GM21528 (cell line): ENCODE measurements at regions not wholly inside any gene's neighbourhood (a gene's known extent, or its start where the extent isn't known, plus 50 kb on each side); places are given as distances from the start of the nearest gene placed in this dataset.
"Not testable (repeated sequence)": the region's sequence is repeated elsewhere in the genome, so short reads cannot be mapped to it uniquely, and the experiment has no call there.

Experiments
- ATAC-seq: cut with Tn5 transposase; IDR thresholded peaks from one replicate; pipeline ENCODE4 v1.9.1; 2021; ENCODE audit warnings: mild to moderate bottlenecking, moderate library complexity; ENCODE audit not compliant: unreplicated experiment, low FRiP score

DNA sequence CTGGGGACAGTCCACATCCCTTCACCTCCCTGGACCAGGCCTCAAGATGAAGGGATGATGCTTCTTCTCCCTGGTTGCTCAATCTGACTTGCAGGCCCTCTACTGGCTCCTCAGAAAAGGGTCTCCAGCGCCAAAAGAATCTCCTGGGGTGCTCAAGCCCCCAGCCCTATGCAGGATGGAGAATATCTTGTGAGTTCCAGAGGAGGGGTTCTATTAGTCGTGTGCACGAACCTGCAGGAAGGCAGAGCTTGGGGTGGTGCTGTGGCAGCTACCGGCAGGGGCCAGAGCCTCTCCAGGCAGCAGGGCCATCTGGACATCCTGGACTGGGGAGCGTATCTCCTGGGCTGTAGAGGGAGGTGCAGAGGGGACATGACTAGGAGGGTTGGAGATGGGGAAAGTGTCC is 1339.5 kb downstream of the BRD1 start:
- no peak for ATAC-seq

DNA sequence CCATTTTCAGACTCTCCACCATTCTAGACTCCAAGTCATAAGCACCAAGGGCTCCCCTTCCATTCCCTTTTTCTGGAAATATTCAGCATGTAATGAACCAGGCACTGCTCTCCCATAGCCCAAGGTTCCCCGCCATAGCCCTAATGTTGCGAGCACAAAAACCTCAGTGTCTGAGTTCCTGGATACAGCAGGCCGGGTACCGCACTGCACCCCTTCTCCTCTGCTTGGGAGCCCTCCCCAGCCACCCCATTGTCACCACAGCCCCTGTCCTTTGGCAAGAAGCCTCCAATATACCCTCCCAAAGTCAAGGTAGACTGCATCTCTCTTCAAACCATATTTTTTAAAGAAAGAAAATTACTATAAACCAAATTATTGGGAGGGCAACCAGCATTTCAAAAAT is 1341.1 kb downstream of the BRD1 start:
- no peak for ATAC-seq

DNA sequence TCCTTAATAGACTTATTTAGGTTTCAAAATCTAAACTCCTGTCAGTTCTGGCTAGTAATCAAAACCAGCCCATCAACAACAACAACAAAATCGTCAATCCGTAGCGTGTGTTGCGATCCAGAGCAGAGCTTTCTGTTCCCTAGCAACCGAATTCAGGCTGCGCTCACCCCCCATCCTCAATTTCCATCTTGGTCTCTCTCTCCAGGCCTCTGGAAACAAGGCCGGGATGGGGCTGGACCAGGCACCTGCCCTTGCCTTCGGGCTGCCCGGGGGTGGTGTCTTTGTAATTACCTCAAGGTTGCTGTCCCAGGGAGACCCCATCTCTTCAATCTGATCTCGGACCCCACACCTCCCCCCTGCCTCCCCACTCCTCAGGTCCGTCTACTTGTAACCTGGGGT is 1341.5 kb downstream of the BRD1 start:
- ATAC-seq = no peak

DNA sequence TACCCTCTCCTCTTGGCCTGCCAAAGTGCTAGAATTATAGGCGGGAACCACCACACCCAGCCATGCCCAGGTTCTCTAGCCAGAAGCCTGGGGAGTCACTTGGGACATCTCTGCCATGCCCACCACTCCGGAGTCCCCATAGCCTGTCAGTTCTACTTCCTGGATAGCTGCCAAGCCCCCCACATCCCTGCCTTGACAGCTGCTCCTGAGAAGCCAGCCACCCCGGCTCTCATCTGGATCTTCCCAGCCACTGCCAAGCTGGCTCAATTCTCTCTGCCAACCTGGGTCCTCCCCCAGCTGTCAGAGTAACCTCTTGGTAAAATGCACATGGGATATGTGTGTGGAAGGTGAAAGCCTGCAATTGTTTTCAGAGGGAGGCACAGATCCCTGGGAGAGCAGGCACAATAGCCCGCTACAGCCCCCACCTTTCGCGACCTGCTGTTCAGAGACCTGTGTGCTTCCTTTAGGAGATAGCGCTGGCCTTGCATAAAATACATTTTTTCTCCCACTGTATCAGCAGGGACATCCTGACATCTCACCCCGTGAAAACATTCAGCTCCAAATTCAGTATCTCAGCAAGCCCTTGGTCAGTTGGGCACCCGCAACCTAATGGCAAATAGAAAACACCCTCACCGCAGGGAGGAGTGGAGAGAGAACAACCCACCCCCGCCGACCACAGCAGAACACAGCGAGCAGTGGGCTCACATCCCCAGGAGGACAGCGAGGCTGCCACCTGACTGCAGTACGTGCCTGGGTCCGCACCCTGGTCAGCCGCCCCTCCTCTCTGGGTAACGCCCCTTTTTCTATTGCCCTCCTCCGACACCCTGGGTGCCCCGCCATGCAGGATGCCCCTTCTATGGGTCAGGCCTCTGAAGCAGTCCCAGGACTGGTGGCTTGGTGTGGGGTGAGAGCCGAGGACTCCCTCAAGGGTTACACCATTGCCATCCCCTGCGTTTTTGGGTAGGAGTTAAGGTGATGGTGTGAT is 1342.2 kb downstream of the BRD1 start:
- ATAC-seq = no peak

DNA sequence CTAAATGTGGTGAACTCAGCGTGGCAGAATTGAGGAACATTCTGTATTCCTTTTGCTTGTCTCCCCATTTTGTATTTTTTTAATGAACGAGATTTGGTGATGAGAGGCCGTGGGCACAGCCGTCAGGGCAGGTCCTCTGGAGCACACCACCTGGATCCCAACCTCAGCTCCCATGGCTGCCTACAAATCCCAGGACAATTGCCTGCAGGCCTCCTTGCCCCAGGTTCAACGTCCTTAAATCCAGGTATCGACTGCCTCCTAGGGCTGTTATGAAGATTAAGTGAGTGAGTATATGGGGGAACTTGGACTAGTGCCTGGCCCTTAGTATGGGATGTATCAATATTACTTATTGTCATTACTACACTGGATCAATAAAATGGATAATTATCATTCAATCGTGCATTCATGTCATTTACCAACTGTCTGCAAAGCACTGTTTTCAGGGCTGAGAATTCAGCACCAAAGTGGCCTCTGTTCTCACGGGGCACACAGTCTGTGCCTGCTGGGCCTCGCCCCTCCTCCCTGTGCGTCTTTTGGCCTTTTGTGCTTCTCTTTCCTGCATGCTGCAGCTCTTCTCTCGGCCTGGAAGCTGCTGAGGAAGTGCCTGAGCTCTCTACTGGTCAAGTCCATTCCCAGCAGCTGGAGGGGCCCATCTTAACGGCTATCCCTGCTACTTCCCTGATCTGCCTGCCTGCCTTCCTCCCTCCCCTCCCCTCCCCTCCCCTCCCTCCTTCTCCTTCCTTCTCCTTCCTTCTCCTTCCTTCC is 1343.7 kb downstream of the BRD1 start:
- ATAC-seq = no peak

DNA sequence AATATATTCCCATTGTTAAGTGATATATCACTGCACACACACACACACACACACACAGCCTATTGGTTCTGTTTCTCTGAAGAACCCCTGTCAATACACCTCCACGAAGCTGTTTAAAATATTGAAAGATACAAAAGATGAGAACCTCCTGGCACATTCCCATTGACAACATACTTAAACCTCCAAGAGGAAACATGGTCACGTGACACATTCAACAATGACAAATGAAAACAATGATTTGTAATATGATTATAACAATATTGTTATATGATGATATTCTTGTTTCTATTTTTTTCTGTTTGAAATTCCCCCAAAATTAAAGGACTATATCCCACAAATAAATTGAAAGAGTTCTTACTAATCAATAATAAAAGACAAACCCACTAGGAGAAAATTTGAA is 1344.9 kb downstream of the BRD1 start:
- ATAC-seq = no peak

DNA sequence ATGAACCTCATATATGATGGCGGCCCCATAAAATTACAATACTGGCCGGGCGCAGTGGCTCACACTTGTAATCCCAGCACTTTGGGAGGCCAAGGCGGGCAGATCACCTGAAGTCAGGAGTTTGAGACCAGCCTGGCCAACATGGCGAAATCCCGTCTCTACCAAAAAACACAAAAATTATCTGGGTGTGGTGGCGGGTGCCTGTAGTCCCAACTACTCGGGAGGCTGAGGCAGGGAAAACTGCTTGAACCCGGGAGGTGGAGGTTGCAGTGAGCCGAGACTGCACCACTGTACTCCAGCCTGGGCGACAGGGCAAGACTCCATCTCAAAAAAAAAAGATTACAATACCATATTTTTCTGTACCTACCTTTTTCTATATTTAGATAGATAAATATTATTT is 1345.5 kb downstream of the BRD1 start:
- ATAC-seq = not testable (repeated sequence)

DNA sequence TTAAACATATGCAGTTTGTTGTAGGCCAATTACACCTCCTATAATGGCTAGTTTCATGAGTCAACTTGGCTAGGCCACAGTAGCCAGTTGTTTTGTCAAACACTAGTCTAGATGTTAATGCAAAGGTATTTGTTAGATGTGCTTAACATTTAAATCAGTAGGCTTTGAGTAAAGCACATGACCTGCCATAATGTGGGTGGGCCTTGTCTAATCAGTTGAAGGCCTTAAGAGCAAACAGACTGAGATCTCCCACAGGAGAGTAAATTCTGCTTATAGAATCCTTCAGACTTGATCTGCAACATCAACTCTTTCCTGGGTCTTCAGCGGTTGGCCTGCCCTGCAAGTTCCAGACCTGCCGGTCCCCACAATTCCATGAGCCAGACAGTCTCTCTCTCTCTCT is 1345.9 kb downstream of the BRD1 start:
- no peak for ATAC-seq

DNA sequence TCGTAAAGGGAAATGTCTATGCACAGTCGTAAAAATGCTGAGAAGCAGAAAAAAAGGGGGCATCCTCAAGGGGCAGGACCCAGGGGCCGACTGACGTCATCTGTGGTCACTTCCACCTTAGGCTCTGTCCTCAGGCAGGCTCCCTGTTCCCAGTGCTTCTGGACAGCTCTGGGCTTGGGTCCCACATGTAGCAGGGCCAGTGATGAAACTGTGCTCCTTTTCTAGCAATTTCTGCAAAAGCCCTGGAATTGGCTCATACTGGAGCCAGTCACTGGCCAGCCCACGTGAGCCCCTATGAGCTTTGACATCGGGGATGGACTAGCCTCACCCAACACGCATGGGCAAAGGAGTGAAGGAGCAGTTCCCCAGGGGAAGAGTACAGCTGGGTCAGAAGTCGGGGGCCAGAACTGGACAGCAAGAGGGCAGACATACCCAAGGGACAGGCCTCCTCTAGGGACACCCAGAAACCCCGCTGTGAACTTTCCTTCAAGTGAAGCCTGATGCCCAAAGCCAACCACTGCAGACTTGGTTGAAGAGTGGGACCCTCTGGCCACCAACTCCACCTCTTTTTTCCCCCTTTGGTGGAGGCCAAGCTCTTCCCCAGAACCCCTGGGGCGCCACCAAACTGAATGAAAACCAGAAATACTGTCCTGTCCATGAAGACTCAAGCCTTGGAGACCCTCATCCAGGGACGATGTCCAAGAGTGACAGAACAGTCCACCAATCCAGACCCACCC is 1349.0 kb downstream of the BRD1 start:
- no peak for ATAC-seq

DNA sequence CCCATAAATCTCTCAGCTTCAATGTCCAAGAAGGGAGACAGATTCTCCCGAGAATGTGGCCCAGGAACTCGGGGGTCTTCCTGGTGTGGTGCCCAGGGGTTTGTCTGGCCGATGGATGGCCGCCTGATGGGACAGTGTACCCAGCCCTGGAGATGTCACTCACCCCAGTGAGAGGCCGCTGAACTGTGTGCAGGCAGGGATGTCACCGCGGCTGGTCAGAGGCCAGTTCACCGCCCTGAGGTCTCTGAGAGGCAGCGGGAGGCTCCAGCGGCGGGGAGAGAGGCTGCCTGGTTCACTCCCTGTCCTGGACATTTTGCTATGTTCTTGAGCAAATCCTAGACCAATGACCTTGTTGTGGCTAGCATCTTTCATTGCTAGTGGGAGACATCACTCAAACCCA is 1349.5 kb downstream of the BRD1 start:
- ATAC-seq = no peak

DNA sequence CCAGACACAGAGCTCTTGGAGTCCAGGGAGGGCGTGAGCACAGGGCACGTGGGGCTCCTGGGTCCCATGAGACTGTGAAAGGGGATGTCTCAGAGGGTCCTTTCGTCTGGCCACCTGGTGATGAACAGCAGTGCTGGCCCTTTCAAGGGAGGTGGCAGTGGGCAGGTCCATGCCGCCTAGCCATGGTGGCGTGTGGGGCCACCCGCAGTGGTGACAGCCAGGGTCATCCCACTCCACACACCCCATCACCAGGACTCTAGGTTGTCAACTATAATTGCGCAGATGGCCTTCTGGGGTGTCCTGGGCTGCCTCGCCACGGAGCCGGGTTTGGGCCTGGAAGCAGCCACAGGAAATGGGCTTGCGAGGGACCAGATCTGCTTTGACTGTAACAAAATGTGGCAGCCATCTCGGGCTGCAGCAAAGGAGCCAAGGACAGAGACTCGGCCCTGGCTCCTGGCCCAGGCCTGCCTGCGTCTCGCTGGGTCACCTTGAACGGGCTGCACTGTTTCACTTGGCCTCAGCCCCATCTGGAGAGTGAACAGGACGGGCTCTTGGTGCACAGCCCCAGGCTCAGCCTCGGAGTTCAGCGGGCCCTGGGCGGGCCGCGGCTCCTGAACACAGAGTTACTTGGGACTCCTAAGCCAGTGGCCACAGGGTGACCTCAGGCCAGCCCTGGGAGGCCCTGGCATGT is 1350.5 kb downstream of the BRD1 start:
- ATAC-seq = no peak

DNA sequence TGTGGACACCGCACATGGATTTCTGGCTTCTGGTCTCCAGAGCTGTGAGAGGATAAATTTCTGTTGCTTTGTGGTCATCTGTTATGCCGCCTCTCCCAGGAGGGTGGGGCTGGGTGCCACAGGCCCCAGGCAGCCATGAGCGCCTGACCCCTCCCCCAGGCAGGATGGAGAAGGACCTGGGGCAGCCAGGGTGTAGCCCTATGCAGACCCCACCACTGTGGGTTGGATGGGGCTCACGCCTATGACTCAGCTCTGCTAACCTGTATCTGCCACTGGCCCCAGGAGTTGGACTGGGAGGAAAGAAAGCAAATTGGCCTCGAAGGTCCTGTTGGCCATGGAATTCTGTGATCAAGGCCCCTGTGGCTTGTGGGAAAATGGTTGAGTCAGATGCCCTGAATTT is 1351.1 kb downstream of the BRD1 start:
- ATAC-seq = no peak

DNA sequence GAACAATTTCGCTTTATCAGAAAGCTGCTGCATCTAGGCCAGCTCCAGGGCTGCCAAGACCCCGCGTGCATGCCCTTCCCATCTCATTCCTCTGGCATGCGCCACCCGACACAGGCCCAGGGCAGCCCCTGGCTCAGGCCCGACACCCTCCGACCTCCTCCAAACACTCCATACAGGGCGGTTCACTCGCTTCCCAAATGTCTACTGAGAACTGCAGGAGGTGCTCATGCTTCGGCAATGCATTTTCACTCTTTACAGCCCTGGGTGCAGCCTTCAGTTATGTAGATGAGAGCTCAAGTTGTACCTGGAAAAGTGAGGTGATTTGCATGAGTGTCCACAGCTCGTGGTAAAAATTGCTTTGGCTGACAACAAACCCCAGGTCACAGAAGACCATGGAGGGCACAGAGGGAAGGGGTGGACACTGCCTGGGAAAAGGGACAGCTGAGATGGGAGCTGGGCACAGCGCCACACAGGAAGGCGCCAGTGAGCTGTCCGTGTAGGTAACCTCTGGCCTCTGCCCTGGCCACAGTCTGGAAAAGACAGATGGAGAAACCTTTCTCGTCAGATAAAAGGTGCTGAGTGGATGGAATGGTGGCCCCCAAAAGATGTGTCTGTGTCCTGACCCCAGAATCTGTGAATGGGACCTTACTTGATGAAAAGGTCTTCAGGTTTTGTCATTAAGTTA is 1351.9 kb downstream of the BRD1 start:
- no peak for ATAC-seq

DNA sequence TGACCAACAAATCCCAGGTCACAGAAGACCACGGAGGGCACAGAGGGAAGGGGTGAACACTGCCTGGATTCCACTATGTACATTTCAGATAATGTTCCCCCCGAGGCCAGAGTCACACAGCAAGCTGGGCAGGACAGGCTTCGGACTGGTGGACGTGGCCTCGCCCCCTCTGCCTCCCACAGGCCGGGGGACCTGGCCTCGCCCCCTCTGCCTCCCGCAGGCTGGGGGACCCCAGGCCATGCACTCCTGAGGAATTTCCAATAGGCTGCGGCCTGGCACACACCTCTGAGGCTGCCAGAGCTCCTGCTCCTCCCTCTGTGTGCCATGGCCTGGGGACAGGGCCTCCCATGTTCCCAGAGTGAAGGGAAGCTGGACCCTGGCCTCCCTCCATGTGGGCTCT is 1352.8 kb downstream of the BRD1 start:
- ATAC-seq = no peak

DNA sequence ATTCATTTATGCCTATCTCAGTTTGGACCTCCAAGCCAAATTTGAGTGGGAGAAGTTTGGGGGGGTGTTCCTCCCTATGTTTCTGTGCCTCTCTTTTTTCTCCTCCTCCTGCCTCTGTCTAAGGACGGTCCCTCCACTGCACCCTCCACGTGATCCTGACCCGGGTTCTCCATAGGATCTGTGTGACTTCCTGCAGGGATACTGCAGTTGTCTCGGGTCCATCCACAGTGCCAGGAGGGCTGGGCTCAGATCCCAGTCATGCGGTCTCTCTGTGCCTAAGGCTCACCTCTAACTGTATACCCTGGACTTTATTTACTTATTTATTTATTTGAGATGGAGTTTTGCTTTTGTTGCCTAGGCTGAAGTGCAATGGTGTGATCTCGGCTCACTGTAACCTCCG is 1354.5 kb downstream of the BRD1 start:
- ATAC-seq = no peak

DNA sequence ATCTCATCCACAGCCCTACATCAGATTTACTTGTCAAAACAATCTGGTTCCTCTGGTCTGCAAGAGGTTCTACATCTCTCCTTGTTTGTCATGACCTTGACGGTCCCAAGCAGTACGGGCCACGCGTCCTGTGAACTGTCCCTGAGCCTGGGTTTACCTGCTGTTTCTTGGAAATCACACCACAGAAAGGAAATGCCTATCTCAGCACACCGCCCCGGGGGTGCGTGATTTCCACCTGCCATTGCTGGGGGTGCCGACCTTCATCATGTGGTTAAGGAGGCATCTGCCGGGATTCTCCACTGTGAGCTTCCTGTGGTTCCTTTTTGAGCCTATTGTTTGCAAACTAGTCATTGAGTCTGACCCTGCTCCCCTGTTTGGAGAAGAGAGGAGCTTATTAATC is 1363.4 kb downstream of the BRD1 start:
- no peak for ATAC-seq

DNA sequence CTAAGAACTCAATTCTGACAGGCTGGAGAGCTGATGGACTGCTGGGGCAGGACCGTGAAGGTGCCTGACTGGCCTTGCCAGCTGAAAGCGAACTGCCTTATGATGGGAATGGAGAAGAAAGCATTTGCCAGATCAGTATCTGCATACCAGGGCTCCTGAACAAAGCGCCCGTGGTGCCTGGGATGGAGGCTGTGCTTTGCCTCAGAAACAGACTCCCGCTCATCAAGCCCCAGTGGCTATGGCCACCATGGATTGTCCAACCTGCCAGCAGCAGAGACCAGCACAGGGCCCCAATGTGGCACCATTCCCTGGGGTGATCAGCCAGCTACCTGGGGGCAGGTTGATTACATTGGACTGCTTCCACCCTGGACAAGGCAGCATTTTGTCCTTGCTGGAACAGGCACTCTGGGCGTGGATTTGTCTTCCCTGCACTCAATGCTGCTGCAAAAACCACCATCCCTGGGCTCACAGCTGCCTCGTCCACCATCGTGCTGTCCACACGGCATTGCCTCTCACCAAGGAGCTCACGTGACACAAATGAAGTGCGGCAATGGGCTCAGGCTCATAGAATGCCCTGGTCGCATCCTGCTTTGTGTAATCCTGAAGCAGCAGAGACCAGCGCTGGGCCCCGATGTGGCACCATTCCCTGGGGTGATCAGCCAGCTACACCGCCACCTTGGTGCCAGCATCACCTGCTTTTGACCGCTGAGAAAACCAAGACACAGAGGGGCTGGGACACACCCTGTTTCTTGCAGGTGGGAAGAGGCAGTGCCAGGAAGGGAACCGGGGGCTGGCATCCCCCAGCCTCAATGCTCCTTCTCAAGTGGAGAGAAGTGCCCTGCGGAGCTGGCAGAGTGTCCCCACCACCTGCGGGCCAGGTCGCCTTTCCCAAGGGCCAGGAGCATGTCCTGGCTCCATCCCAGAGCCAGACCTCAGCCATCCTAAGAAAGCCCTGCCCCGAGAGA is 1367.5 kb downstream of the BRD1 start:
- no peak for ATAC-seq

DNA sequence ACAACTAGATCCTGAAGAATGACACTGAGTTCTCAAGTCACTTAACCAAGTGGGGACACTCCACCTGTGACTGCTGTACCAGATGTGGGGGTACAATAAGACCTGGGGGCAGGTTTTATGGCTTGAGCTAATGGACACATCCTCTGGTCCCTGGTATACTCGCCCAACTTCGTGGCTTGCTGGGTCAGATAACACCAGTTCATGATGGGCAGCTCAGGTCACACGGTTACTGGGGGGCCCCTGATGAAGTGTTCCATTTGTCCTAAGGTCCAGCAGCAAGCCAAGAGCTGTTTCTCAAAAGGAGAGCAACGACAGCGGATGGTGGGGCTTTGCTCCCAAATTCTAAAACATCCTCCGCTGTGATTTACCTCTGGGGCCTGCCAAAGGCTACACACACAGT is 1368.4 kb downstream of the BRD1 start:
- ATAC-seq = no peak

DNA sequence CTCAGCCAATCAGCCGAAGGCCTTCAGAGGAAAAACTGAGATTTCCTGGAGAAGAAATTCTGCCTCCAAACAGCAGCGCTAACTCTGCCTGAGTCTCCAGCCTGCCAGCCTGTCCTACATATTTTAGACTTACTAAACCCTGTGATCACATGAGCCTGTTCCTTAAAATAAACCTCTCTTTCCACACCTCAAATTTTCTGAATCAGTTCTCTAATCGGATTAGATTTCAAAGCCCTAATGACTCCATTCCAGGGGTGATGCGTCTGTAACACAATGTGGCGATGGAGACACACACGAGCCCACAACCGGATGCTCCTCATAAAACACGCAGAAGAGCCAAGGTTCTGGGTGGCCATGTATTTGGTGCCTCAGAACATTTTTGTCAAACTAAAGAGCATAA is 1371.2 kb downstream of the BRD1 start:
- ATAC-seq = no peak
